GM18951 (cell line): ENCODE measurements at regions not wholly inside any gene's neighbourhood (a gene's known extent, or its start where the extent isn't known, plus 50 kb on each side); places are given as distances from the start of the nearest gene placed in this dataset.

Experiments used
- POLR2A ChIP-seq: IDR thresholded peaks from 4 replicates; pipeline ENCODE4 v1.6.1; 2011; ENCODE audit warnings: mild to moderate bottlenecking; ENCODE audit not compliant: insufficient read length, insufficient read depth; ENCODE audit errors: extremely low read depth
- in situ Hi-C: fragments of 300-500 bp; cut with MboI; formaldehyde crosslinking; loops from one replicate; pipeline ENCODE4 v1.12.0; 2022; ENCODE audit warnings: low sequenced_read_pairs, mixed read lengths, inconsistent platforms; ENCODE audit not compliant: unreplicated experiment

GRCh38 chr2:41782306-41783158 lies 265.3 kb upstream of the PKDCC start:
- TF ChIP-seq POLR2A, result no peak
- in situ Hi-C loops, result loop anchor here (25.0 kb wide), 1 partner anchor 370 kb away; no protein-coding TSS in a partner anchor

DNA sequence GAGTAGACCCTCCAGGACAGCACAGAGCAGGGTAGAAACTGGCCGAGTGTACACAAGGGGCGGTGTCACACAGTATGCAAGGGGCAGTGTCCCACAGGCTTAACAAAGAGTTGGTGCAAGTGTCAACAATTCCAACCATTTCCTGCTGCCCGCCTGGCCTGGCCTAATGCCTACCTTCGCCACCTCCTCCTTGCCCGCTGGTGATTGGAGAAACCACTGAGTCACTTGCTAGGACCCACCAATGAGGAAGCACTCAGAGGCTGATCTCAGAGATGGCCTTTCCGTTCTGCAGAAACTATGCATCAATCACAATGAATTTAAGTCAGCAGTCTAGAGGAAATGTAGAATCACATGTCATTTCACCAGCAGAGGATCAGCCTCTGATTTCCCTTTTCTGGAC lies 263.3 kb upstream of the PKDCC start:
- in situ Hi-C loops, result loop anchor here (25.0 kb wide), 1 partner anchor 372 kb away; no protein-coding TSS in a partner anchor
- TF ChIP-seq POLR2A, result no peak

DNA sequence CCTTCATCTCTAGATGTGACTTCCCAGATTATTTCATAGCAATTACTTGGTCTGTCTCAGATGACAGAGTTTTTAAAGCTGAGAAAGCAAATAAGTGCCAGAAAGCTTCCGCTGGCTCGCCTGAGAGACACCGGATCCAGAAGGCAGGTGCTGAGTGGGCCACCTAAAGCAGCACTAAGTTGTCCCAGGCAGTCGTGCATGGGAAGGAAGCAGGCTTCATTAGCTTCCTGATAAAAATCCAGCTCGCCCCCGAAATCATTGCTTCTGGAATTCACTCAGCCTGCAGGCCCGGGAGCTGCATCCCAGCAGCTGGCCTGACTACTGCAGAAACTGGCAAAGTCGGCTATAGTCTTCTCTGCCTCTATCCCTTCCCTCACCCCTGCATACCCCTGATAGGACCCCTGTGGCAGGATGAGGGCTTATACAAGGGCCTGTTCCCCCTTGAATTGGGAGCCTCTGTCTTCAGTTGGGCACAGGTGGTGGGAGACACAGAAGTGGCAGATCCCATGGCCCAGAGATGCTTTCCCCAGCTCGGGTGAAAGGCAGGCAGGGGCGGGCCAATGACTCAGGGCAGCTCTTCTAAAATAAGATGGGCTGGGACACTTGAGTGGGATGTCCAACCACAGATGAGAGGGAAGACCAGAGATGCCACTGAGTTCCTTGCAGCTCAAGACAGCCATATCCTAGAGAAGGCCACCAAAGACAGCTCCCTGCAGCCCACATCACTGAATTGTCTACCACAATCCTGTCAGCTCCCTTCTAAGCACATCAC lies 262.4 kb upstream of the PKDCC start:
- in situ Hi-C loops, result loop anchor here (25.0 kb wide), 1 partner anchor 373 kb away; no protein-coding TSS in a partner anchor
- no peak for TF ChIP-seq POLR2A

- in situ Hi-C loops, result loop anchor here (25.0 kb wide), 1 partner anchor 379 kb away; no protein-coding TSS in a partner anchor
- no peak for TF ChIP-seq POLR2A
Observed at GRCh38 chr2:41791523-41791922, 256.3 kb upstream of the PKDCC start.

DNA sequence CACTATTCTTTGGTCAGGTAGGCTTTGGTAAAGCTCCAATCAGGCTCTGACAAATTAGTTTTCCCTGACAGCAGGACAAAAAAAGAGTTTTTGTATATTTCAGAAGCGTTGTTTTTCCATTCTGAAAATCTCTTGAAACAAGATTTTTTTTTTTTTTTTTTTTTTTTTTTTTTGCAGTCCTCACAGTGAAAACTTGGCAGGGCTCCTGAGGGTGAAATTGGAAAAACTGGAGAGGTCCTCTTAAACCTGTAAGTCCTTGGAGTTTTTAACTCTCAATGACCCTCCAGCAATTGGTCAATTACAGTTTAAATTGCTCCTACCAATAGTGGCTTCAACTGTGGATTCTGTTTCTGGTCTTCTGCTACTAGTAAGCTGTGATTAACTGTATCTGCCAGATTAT lies 244.5 kb upstream of the PKDCC start:
- no peak for TF ChIP-seq POLR2A
- in situ Hi-C loops, result loop anchor here (25.0 kb wide), 1 partner anchor 1891 kb away; no protein-coding TSS in a partner anchor

GRCh38 chr2:41806286-41806685 lies 241.5 kb upstream of the PKDCC start:
- in situ Hi-C loops, result loop anchor here (25.0 kb wide), 1 partner anchor 1894 kb away; no protein-coding TSS in a partner anchor
- no peak for TF ChIP-seq POLR2A

GRCh38 chr2:41821167-41821566 lies 226.7 kb upstream of the PKDCC start:
- no peak for TF ChIP-seq POLR2A
- in situ Hi-C loops, result loop anchor here (25.0 kb wide), 1 partner anchor 1909 kb away; no protein-coding TSS in a partner anchor

GRCh38 chr2:41826921-41827320 lies 220.9 kb upstream of the PKDCC start:
- TF ChIP-seq POLR2A, result no peak
- in situ Hi-C loops, result no loop called here

DNA sequence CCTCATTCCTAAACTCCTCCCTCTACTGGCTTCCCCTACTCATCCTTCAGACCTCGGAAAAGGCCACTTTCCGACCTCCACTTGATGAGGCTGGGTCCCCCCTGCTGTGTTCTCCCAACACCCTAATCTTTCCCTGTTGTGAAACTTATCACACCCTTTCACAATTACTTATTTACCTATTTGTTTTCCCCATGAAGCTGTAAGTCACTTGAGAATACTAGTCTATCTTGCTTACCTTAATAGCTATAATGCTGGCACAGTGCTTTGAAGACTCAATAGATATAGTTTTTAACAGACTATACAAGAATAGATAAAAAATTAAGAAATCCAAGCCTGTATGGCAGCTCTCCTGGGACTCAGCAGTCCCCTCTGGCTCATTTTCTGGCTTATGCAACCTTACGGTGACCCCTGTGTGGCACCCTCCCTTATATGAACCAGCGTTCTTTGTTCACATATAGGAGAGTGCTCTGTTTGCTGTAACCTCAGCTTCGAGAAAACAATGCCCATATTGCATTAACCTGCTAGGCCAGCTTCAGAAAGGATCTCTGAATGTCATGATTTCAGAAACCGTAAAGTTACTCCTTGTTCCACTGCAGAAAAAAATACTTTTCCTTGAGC lies 220.4 kb upstream of the PKDCC start:
- no peak for TF ChIP-seq POLR2A
- in situ Hi-C loops, result no loop called here

DNA sequence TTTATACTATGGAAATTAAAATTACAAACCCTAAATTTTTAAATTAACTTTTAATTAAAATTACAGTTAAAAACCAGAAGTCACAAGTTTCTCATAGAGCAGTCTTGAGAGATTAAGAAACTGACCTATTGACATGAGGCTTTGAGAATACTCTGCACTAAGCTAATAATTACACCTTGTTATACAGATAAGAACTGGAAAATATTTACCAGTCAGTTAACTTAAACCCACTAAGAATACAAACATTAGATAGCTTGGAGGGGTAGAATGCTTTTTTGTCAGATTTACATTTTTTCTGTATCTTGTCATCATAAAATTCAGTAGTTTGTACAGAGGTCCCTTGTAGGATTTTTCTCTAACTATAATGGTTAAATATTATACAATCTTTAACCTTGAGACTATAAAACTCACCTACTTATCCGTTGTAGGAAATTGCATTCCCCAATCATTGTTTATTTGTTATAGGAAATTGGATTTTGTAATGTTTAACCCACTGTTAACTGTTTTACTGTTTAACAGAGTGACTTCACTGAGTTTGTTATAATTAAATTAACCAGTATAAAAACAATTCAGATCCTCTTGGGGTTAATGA lies 219.7 kb upstream of the PKDCC start:
- in situ Hi-C loops, result no loop called here
- TF ChIP-seq POLR2A, result no peak

- in situ Hi-C loops, result no loop called here
- no peak for TF ChIP-seq POLR2A
Observed at GRCh38 chr2:41829052-41829451, 218.8 kb upstream of the PKDCC start.

- no peak for TF ChIP-seq POLR2A
- in situ Hi-C loops, result no loop called here
Observed at GRCh38 chr2:41830600-41830999, 217.2 kb upstream of the PKDCC start.

GRCh38 chr2:41832218-41832617 lies 215.6 kb upstream of the PKDCC start:
- no peak for TF ChIP-seq POLR2A
- in situ Hi-C loops, result no loop called here
